HG03571 (cell line): ENCODE measurements at regions not wholly inside any gene's neighbourhood (a gene's known extent, or its start where the extent isn't known, plus 50 kb on each side); places are given as distances from the start of the nearest gene placed in this dataset.
"Not testable (repeated sequence)": the region's sequence is repeated elsewhere in the genome, so short reads cannot be mapped to it uniquely, and the experiment has no call there.

ENCODE experiments used
- ATAC-seq: cut with Tn5 transposase; IDR thresholded peaks from one replicate; pipeline ENCODE4 v1.9.1; 2021; ENCODE audit not compliant: unreplicated experiment

DNA sequence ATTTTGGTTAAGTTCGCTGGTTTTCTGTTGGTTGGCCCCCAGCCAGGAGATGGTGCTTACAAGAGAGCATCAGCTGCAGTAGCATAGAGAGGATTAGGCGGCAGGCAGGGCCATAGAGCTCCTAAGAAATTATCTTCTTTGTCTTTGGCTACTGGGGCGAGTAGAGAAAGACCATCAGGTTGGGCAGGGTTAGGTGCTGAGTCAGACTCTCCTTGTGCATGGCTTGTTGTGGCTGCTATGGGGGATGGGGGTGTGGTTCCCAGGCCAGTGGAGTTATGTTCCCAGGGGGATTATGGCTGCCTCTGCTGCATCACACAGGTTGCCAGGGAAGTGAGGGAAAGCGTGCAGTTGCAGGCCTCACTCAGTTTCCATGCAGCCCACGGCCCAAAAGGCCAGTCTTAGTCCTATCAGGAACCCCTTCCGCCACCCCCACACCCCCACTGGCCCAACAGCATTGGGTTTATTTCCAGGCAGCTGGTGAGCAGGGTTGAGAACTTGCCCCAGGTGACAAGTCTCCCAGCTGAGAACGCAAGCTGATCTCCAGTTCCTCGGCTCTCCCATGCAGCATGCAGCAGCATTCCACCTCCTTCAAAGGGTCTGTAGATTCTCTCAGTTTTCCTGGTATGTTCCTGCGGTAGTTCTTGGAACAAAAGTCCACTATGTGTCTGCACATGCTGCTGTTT, 243.7 kb downstream of the UTRN start:
- ATAC-seq = no peak

DNA sequence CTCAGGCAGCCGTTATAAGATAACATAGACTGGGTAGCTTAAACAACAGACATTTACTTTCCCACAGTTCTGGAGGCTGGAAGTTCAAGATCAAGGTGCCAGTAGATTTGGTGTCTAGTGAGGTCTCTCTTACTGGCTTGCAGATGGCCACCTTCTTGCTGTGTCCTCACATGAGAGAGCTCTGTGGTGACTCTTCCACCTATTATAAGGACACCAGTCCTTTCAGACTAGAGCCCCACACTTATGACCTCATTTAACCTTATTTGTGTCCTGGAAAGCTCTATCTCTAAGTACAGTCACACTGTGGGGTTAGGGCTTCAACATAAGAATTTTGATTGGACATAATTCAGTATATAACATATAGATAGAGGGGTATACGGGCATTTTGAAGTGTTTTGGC, 245.0 kb downstream of the UTRN start:
- ATAC-seq = no peak

DNA sequence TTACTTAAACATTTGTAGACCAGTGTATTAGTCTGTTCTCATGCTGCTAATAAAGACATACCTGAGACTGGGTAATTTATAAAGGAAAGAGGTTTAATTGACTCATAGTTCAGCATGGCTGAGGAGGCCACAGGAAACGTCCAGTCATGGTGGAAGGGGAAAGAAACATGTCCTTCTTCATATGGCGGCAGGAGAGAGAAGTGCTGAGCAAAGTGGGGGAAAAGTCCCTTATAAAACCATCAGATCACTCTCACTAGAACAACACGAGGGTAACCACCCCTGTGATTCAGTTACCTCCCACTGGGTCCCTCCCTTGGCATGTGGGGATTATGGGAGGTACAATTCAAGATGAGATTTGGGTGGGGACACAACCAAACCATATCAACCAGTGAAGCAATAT, 247.1 kb downstream of the UTRN start:
- ATAC-seq = not testable (repeated sequence)

DNA sequence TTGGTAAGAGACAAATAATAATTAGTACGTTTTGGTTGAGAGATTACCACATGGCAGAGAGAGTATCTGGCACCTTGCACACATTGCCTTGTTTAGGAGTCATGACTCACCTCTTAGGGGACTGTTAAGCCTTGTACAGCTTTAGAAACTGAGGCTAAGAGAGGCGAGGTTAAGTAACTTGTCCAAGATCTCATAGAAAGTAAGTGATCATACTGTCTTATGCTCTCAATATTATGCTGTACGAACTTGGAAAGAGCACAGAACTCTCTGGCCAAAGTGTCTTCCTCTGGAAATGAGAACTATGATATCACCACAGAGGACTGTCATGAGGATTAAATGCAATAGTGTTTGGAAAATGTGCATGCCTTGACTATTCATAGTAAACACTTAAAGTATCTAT, 249.0 kb downstream of the UTRN start:
- no peak for ATAC-seq

DNA sequence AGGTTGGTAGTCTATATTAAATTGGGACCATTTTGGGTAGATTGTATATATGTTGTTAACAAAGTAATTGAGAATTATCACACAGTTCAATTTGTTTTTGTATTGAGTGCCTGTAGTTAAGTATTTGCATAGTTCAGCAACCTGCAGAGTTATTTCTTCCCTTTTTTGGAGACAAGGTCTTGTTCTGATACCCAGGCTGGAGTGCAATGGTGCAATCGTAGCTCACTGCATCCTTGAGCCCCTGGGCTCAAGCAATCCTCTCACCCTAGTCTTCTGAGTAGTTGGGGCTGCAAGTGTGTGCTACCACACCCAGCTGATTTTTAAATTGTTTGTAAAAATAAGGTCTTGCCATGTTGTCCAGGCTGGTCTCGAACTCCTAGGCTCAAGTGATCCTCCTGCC, 250.5 kb downstream of the UTRN start:
- no peak for ATAC-seq

DNA sequence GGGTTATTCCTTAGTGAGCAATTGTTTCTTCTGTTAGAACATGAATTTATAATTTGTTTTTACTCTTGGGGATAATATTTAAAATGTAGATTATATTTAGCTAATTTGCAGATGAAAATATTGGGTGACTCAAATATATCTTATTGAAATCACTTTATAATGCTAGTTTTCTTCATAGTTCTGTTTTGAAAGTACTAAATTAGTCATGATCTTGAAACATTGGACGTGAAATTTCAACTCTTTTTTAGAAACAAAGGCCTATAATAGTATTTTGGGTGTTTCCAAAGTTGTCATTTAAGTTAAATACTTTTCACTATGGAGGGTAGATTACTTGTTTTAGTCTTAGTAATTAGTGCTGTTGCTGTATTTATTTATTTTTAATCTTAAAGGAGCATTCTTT, 250.9 kb downstream of the UTRN start:
- ATAC-seq = no peak

DNA sequence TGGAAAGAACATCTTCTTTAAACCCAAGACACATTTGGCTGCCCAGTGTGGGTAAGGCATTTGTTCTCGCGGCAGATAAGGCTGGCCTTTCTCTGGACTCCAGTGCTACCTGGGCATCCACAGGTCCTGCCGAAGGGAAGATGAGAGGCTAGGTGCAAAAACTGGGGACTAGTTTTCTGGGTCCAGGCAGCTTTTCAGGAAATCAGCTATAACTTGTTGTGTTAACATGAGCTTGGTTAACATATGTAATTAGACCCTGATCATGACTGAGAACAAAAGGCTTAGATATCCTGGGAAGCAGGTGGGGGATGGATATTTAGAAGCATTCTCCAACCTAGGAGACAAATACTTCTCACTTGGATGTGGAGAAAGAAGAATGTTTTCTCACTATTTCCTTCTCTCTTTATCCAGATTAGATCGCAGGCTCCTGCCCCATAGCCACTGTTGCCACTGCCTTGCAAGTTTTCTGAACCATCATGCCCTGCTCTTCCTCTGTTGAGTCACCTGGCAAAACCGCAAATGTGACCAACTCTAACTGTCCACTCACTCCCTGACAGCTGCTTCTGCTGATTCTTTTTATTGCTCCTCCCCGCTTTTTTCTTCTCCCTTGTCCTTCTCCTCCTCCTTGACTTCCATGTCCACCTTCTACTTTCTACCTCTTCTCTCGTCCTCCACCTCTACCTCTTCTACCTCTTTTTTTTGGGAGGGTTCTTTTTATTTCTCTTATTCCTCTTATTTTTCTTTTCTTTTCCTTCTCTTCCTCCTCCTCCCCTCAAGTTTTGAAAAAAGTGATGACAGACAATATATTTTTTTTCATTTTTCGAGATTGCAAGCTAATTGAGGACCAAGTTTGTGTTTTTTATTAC, 258.1 kb downstream of the UTRN start:
- no peak for ATAC-seq

DNA sequence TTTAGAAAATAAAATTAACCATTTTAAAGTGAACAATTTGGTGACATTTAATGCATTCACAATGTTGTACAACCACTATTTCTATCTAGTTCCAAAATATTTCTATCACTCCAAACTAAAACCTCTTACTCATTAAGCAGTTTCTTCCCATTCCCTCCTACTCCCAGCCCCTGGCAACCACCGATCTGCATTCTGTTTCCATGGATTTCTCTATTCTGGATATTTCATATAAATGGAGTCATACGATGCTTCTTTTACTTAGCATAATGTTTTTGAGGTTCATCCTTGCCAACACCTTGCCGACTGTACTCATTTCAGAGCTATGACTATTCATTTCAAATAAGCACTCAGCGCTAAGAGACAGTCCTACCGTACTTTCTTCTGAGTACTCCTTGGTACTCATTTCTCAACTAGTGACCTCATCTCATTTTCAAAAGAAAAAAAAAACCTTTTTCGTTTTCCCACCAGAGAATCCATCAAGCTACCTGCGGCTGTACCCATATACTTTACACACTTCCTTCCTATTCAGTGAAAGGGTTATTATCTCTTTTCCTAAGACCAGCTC, 259.2 kb downstream of the UTRN start:
- no peak for ATAC-seq

DNA sequence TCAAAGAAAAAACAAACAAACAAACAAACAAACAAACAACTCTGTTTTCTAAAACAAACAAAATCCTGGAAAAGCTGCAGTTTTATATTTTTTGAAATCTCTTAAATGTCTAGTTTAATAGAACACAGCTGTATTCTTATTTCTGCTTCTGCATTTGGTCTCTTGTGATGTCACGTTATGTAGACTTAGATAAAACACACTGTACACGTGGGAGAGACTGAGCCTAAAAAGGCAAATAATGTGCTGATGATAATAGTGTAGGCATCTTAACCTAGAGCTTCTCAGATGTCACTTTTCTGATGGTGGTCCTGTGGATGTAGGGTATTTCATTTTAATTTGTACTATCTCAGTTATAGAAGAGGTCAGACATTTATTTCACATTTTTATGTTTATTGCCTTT, 261.7 kb downstream of the UTRN start:
- ATAC-seq = no peak

DNA sequence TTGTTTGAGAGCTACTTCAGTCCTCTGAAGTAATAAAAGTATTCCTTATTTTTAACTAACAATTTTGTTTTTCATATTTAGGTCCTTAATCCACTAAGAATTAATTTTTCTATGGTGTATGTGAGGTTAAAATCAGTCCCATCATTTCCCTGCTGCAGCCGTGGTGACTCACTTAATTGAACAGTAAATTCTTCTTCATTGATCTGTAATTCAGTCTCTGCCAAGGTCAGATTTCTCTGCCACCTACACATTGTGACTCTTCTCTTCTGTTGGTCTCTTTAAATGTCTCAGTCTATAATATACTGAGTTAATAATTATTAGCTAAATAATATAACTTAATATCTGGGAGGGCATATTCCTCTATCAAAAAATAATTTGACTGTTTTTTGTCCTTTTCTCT, 262.3 kb downstream of the UTRN start:
- no peak for ATAC-seq

DNA sequence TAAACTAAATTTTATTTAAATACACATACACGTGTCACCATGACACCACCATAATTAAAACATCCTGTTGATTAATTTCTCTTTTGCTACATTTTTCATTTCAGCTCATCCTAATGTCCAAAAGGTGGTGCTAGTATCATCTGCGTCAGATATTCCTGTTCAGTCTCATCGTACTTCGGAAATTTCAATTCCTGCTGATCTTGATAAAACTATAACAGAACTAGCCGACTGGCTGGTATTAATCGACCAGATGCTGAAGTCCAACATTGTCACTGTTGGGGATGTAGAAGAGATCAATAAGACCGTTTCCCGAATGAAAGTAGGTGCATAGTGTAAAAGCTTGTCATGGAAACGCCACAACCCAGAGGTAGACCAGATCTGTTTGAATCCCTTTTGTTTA, 263.4 kb downstream of the UTRN start:
- ATAC-seq = no peak

DNA sequence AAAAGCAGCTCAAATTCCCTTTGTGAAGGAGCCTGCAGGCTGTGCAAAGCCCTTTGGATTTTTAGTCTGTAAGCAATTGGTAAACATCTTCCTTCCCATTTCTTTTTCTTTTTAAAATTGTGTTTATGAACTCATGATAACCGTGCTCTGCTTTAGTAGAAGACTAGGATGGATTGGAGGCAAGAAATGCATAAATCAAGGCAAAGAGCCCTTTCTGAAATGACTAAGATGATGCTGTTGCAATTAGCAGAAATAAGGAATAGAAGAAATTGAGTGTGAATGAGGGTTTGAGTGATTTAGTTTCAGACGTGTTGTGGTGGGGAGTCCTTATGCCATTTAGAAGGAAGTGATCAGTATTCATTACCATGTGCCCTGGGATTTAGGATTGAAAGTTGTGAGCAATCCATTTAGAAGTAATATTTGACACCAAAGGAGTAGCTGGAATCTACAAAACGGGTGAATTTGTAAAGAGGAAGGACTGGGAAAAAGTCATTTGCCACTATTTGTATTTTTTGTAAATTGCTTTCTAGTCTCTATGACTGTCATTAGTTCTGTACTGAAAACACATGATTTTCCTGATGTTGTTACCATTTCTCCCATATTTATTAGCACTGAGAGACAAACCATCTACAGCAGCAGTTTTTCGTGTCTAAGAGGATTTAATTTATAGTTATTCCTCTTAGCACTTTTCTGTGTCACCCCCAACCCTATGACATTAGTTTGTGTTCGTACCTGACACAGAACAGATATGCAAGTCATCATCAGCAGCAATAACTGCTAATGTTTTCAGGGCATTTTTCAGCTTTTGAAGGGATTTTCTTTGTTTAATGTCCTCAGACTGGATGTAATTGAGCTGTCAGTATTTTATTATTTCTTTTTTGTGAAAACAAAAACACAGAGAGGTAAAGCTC, 265.0 kb downstream of the UTRN start:
- ATAC-seq = no peak

DNA sequence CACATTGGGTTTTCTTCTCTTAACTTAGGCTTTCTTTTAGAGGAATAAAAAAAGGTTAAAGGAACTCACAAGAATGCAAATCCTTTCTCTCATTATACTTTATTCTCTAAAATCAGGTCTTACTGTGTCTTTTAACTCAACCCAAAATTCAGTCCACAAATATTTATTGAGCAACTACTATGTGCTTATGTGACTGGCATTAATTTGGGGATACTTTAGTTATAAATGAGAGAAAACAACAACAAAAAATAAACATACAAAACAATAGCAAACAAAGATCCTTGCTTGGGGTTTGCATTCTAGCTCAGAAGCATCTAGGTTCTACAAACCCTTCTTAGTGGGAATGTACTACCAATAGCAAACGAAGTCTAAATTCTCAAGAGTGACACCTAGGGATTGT, 266.2 kb downstream of the UTRN start:
- ATAC-seq = no peak

DNA sequence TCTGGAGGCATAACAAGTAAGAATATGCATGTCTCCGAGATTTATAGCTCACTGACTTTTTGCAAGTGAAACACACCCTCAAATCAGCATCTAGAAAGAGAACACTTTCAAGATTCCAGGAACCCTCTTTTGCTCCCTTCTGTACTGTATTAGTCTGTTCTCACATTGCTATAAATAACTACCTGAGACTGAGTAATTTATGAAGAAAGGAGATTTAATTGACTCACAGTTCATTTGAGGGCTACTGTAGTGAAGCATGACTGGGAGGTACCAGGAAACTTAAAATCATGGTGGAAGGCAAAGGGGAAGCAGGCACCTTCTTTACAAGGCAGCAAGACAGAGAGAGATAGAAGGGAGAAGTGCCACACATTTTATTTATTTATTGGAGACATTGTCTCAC, 269.9 kb downstream of the UTRN start:
- no peak for ATAC-seq

DNA sequence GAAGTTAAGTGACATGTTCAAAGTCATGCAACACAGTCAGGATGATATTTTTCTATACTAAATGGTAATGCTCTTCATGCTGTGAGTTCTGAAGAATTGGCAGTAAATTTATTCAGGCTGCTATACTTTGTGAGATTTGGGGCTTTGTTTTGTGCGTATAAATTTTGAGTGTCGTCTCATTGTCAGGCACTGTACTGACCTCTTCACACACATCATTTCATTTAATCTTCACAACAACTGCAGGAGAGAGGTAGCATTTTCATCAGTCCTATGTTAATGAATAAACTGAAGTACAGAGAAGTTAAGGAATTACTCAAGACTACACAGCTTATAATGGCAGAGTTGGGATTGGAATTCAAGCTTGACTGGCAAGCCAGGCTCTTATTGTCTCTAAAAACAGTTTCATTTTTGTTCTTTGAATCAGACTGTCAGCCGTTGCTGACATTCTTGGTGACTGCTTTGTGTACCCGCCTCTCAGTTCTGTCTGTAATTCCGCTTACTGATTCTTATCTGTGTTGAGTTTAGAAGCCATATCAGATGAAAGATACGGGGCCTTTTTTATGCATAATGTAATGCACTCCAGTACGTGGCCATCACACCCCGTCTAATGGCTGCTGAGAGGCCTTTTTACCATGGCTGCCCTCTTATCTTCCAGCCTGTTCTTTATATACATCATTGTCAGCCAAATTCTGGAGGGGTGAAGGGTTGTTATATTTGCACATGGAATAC, 274.9 kb downstream of the UTRN start:
- no peak for ATAC-seq

DNA sequence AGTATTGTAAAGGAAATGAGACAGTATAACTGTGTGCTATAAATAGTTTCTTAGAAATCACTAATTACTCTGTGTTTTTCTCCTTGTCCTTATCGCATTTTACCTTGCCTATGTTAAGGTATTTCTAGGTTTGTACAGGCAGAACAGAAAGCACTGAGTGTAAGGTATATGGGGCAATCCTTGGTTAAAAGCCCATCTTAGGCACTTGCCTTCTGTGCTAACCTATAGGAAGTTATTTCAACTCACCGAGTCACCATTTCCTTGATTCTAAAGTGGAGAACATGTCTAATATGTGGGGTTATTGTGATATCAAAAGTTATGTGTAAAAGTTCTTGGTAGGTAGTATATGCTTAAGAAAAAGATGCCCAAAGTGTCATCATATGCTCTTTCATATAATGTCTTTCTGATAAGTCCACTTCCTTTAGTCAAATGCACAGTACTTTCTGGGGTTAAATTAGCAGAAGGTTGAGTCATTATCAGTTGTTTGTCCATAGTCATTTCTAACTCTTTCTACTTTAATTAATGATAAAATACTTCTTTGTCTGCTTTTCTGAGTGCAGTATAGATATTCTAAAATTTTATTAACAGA, 276.4 kb downstream of the UTRN start:
- no peak for ATAC-seq

DNA sequence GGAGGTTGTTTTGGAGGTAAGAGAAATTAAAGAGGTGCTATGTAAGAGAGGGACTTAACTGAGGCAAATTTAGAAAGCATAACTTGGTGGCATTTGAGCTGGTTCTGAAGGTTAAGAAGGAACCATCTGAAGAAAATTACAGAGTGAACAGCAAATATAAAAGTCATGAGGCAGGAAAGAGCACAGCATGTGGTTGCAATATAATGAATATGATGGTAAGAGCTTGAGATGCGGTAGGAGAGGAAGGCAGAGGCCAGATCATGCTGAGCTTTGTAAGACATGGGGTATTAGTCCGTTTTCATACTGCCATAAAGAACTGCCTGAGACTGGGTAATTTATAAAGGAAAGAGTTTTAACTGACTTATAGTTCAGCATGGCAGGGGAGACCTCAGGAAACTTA, 279.1 kb downstream of the UTRN start:
- no peak for ATAC-seq

DNA sequence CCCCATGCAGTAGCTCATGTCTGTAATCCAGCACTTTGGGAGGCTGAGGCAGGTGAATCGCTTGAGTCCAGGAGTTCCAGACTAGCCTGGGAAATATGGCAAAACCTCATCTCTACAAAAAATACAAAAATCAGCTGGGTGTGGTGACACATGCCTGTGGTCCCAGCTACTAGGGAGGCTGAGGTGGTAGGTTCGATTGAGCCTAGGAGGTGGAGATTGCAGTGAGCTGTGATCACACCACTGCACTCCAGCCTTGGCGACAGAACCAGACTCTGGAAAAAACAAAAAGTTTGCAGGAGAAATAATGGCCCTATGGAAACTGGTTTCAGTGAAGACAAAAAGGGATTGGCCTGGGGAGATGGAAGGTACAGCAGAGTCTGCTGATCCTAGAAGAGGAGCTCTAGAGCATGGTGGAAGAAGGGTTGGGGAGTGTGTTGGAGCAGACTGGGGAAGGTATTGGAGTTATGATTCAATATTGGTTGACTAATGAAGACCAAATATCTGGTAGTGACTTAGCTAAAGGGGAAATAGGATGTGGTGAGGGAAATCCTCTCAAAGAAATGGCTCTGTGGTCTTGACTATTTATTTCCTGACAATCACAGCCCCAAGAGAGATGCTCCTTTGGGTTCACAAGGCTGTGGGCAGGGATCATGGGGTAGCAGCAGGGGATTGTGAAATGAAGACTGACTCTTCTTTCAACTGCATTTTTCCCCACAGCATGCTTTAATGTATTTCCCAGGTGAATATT, 281.9 kb downstream of the UTRN start:
- no peak for ATAC-seq

DNA sequence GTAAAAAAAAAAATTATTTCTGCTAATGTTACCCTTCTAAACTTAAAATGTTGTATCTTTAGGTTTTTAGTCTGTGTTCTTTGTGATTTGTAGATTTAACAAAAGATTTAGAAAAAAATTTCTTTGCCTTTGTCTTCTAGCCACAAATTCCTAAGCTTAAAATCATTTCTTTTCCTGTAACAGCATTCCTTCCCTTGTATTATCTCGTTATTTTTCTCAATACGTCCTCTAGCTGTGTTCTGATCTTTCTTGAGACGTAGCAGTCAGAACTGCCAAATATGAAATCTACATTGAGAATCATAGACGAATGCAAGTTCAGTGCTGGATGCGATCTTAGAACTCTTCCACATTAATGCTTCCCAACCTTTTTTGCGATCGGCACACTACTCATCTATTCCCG, 283.1 kb downstream of the UTRN start:
- ATAC-seq = no peak

DNA sequence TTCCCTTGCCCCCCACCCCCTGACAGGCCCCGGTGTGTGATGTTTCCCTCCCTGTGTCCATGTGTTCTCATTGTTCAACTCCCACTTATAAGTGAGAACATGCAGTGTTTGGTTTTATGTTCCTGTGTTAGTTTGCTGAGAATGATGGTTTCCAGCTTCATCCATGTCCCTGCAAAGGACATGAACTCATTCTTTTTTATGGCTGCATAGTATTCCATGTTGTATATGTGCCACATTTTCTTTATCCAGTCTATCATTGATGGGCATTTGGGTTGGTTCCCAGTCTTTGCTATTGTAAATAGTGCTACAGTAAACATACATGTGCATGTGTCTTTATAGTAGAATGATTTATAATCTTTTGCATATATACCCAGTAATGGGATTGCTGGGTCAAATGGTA, 287.4 kb downstream of the UTRN start:
- ATAC-seq = not testable (repeated sequence)
